GM12875 (cell line): ENCODE measurements at regions not wholly inside any gene's neighbourhood (a gene's known extent, or its start where the extent isn't known, plus 50 kb on each side); places are given as distances from the start of the nearest gene placed in this dataset.

Experiments
- H3K4me3 ChIP-seq: one replicate; pipeline ENCODE4 v1.5.1; 2011; ENCODE audit warnings: low read depth, low read length, control low read depth
- TF ChIP-seq, protein P1 (sequence below): IDR thresholded peaks from 2 replicates; pipeline ENCODE4 v1.5.1; 2011; ENCODE audit warnings: low read depth, mild to moderate bottlenecking, control low read depth, inconsistent platforms, low read length, moderate library complexity, borderline replicate concordance; ENCODE audit not compliant: insufficient read depth

DNA sequence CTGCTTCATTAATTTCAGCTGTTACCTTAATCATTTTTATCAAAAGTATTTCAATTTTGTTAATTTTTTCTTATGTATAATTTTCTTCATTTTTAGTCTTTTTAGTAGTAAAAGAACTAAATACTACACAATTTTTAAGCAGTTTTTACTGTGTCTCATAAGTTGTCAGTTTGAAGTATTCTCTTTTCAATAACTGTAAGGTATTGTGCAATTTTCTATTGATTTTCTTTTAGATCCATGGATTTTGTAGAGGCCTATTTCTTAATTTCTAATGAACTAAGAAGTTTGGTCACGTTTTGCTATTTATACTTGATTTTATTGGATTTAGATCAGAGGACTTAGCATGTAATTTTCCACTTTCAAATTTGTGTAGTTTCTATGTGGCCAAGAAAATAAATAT is 207.7 kb upstream of the PRR16 start:
- TF ChIP-seq, protein P1, sequence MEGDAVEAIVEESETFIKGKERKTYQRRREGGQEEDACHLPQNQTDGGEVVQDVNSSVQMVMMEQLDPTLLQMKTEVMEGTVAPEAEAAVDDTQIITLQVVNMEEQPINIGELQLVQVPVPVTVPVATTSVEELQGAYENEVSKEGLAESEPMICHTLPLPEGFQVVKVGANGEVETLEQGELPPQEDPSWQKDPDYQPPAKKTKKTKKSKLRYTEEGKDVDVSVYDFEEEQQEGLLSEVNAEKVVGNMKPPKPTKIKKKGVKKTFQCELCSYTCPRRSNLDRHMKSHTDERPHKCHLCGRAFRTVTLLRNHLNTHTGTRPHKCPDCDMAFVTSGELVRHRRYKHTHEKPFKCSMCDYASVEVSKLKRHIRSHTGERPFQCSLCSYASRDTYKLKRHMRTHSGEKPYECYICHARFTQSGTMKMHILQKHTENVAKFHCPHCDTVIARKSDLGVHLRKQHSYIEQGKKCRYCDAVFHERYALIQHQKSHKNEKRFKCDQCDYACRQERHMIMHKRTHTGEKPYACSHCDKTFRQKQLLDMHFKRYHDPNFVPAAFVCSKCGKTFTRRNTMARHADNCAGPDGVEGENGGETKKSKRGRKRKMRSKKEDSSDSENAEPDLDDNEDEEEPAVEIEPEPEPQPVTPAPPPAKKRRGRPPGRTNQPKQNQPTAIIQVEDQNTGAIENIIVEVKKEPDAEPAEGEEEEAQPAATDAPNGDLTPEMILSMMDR, result no peak
- H3K4me3 ChIP-seq, result no peak overlapping the region

DNA sequence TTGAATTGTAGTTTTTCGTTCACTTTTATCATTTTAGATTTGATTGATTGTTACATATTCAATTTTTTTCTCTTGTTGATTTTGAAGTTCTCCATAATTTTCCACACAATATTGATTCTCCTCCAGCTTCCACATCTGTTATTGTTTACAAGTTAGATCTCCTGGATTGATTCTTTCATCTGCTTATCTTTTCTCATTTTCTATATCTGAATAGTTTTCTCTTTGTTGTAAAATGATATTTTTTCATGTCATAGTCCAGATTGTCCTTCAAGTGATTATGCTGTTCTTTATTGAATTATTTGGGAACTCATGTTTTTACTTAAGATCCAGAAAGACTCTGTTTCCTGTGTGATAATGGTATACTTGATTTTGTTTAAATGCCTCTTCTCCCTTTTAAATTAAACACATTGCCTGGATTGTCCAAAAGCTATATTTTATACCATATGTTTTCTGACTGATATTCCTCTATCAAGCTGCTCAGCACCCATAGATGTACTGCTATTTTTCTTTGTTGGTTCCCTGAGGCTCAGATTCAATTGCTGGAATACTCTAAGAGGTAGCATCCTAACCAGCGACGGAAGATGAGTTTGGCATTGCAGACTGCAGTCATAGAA is 206.6 kb upstream of the PRR16 start:
- no peak overlapping the region for H3K4me3 ChIP-seq
- TF ChIP-seq, protein P1, result no peak

DNA sequence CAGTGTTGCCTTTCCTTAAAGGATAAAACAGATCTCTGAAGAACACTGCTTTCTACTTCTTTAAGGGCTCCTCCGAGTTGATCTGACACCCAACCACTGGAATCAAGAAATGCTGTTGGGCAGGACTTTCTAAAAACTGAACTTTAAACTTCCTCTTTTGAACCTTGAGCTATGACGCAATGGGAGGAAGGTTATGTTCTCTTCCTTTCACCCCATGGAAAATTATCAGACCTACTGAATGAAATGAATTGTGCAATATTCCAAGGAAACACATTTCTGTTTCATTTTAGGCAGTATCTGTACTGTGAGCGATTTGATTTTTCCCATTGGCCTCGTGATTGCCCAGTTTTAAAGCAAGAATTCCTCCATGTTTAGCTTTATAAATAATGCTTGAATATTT is 206.0 kb upstream of the PRR16 start:
- TF ChIP-seq, protein P1, result no peak
- no peak overlapping the region for H3K4me3 ChIP-seq

DNA sequence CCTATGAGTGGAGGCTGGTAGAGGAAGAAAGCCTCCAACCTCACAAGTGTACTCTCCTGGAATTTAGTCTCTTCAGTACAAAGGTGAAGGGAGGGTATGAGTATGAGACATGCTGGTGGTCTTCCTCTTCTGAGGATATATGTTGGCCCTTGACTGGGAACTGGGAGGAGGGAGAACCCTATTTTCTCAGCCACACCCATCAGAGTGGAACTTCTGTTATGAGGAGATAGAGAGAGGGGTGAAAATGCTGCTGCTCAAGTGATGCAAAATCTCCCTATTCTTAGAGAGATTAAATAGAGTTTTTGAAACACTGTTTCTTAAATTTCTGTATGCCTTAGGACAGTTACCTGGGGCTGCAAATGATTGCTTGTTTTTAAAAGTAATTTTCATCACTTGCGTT is 203.4 kb upstream of the PRR16 start:
- H3K4me3 ChIP-seq, result no peak overlapping the region
- TF ChIP-seq, protein P1, result no peak

DNA sequence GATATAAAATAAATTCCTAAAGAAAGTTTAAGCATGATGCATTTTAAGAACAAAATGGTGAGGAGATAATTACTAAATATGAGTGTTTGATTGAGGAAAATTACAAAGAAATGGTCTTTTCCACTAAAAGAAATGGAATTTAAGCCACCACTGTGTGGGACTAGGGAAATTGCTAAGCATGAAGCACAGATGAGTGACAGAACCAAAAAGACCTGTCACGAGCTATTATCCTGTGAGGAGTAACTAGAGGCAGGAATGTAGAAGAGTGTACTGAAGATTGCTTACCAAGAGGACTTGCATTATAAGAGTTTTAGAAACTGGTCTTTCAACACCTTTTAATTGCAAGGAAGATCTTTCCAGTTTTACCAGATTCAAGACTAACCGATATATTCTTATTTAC is 193.6 kb upstream of the PRR16 start:
- no peak overlapping the region for H3K4me3 ChIP-seq
- TF ChIP-seq, protein P1, result no peak

DNA sequence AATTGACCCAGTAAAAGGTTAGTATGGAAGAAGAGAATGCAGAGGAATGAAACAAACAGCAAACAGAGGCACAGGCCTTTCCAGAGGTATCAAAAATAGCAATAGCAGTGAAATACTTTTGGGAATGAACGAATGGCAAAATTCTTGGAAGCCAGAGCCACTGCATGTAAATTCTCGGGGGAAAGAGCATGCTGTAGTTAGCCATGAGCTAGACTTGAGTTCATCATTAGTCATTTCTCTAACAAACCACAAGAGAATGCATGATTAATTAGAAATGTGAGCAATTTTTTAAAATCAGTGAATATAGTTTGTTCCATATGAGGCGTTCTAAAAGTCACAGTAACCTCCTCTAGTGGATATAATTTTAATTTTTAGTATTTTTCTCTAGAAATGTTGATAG is 170.3 kb upstream of the PRR16 start:
- TF ChIP-seq, protein P1, result no peak
- H3K4me3 ChIP-seq, result no peak overlapping the region

DNA sequence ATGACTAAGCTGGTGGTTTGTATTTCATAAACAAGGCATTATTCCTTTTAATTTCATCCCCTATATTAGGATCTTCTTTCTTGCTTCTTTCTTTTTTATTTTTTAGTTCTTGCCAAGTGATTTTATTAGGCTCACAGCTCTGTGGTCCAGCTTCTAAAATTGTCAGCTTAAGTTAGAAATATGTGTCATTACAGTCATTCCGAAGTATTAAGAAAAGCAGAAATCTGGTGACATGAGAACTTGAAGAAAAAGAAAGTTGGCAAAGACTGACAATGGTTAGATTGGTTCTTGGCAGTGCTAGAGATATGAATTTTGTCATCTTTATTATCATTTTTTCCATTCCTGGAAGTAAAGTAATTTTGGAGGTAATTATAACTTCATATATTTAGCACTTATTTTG is 166.5 kb upstream of the PRR16 start:
- no peak overlapping the region for H3K4me3 ChIP-seq
- TF ChIP-seq, protein P1, result no peak
